IMR-90 (cell line): ENCODE measurements at regions not wholly inside any gene's neighbourhood (a gene's known extent, or its start where the extent isn't known, plus 50 kb on each side); places are given as distances from the start of the nearest gene placed in this dataset.

Experiments
- ATAC-seq: fragments of 200-7000 bp; cut with Tn5 transposase; 2 replicates; pipeline ENCODE4 v1.9.1; 2020; ENCODE audit warnings: low read depth, mild to moderate bottlenecking, moderate library complexity
- BruUV-seq: library from RNA; stranded (reverse); fragments of 400-500 nt; replicated peaks from 2 replicates; lab custom pipeline; 2021; lab: Mats Ljungman, UMichigan
- CTCF ChIA-PET: fragments of 300-600 bp; formaldehyde crosslinking; extraction: SDS; loops from one replicate; lab custom pipeline; 2021; ENCODE audit warnings: antibody characterized with exemption; lab: Yijun Ruan, JAX
- POLR2A ChIA-PET: fragments of 300-600 bp; sonication (Branson Sonifier 250); formaldehyde crosslinking; loops from one replicate; lab custom pipeline; 2022; ENCODE audit warnings: antibody characterized with exemption; ENCODE audit not compliant: unreplicated experiment; lab: Charles Lee
- DNase-seq: peaks from one replicate; pipeline ENCODE4 v3.0.0; 2013
- H2AFZ ChIP-seq: replicated peaks from 2 replicates; pipeline ENCODE3; 2013; ENCODE audit warnings: low read length, mild to moderate bottlenecking; ENCODE audit not compliant: poor library complexity
- H2AK5ac ChIP-seq: 2 replicates; pipeline ENCODE4 v1.6.1; 2013; ENCODE audit warnings: low read depth, low read length, inconsistent platforms
- H2AK9ac ChIP-seq: replicated peaks from 2 replicates; pipeline ENCODE3; 2013; ENCODE audit warnings: mild to moderate bottlenecking, low read depth, low read length, moderate library complexity; ENCODE audit not compliant: poor library complexity
- H2BK120ac ChIP-seq: 2 replicates; pipeline ENCODE4 v1.6.1; 2013; ENCODE audit warnings: low read depth, low read length, inconsistent platforms
- H2BK15ac ChIP-seq: 3 replicates; pipeline ENCODE4 v1.6.1; 2013; ENCODE audit warnings: low read depth, low read length, inconsistent platforms
- H2BK20ac ChIP-seq: 2 replicates; pipeline ENCODE4 v1.6.1; 2013; ENCODE audit warnings: low read depth, mild to moderate bottlenecking, inconsistent platforms, low read length, moderate library complexity
- H2BK5ac ChIP-seq: 2 replicates; pipeline ENCODE4 v1.6.1; 2013; ENCODE audit warnings: mild to moderate bottlenecking, low read depth, low read length, inconsistent platforms; ENCODE audit not compliant: poor library complexity, severe bottlenecking
- H3K14ac ChIP-seq: replicated peaks from 2 replicates; pipeline ENCODE4 v1.6.1; 2013; ENCODE audit warnings: low read depth, low read length, inconsistent platforms
- H3K18ac ChIP-seq: 2 replicates; pipeline ENCODE4 v1.6.1; 2013; ENCODE audit warnings: low read depth, low read length, control low read depth
- H3K23ac ChIP-seq: 2 replicates; pipeline ENCODE4 v1.6.1; 2013; ENCODE audit warnings: low read depth, low read length, inconsistent platforms
- H3K27ac ChIP-seq: 2 replicates; pipeline ENCODE4 v1.5.1; 2013; ENCODE audit warnings: mild to moderate bottlenecking, control low read depth, low read length; ENCODE audit not compliant: insufficient read depth
- H3K27me3 ChIP-seq: 2 replicates; pipeline ENCODE4 v1.6.1; 2013; ENCODE audit warnings: low read length; ENCODE audit not compliant: control insufficient read depth, insufficient read depth
- H3K36me3 ChIP-seq: 2 replicates; pipeline ENCODE4 v1.6.1; 2013; ENCODE audit warnings: low read length, mixed read lengths; ENCODE audit not compliant: control insufficient read depth, insufficient read depth
- H3K4ac ChIP-seq: 2 replicates; pipeline ENCODE4 v1.6.1; 2013; ENCODE audit warnings: low read depth, low read length, inconsistent platforms
- H3K4me1 ChIP-seq: 2 replicates; pipeline ENCODE4 v1.6.1; 2013; ENCODE audit warnings: low read length, mixed read lengths; ENCODE audit not compliant: control insufficient read depth, insufficient read depth
- H3K4me2 ChIP-seq: 2 replicates; pipeline ENCODE4 v1.6.1; 2013; ENCODE audit warnings: low read depth, mild to moderate bottlenecking, control low read depth, low read length, moderate library complexity
- H3K4me3 ChIP-seq: 2 replicates; pipeline ENCODE4 v1.5.1; 2013; ENCODE audit warnings: low read depth, mild to moderate bottlenecking, control low read depth, low read length, moderate library complexity; ENCODE audit not compliant: insufficient read depth
- H3K56ac ChIP-seq: 2 replicates; pipeline ENCODE4 v1.6.1; 2013; ENCODE audit warnings: low read length, inconsistent platforms; ENCODE audit not compliant: insufficient read depth; ENCODE audit errors: extremely low read depth
- H3K79me1 ChIP-seq, 2 experiments: 2 replicates each; pipeline ENCODE4 v1.6.1; 2013; ENCODE audit warnings: low read length in 2 of 2, inconsistent platforms in 1 of 2, low read depth in 1 of 2
- H3K9ac ChIP-seq: 2 replicates; pipeline ENCODE4 v1.6.1; 2013; ENCODE audit warnings: low read depth, low read length, control low read depth
- H3K9me1 ChIP-seq: 2 replicates; pipeline ENCODE4 v1.6.1; 2013; ENCODE audit warnings: low read length, inconsistent platforms; ENCODE audit not compliant: insufficient read depth
- H3K9me3 ChIP-seq: 2 replicates; pipeline ENCODE4 v1.6.1; 2013; ENCODE audit warnings: low read length; ENCODE audit not compliant: control insufficient read depth, insufficient read depth
- H4K20me1 ChIP-seq: 2 replicates; pipeline ENCODE4 v1.6.1; 2013; ENCODE audit warnings: low read length, inconsistent platforms; ENCODE audit not compliant: insufficient read depth
- H4K5ac ChIP-seq: 2 replicates; pipeline ENCODE4 v1.6.1; 2013; ENCODE audit warnings: mild to moderate bottlenecking, low read depth, low read length, control low read depth
- H4K8ac ChIP-seq, 2 experiments: 2 replicates each; pipeline ENCODE4 v1.6.1; 2013; ENCODE audit warnings: low read depth in 2 of 2, low read length in 2 of 2, control low read depth in 1 of 2, inconsistent platforms in 1 of 2
- H4K91ac ChIP-seq: 2 replicates; pipeline ENCODE4 v1.6.1; 2013; ENCODE audit warnings: low read depth, low read length, inconsistent platforms; ENCODE audit not compliant: insufficient read depth
- BHLHE40 ChIP-seq: fragments of 150-350 bp; IDR thresholded peaks from 2 replicates; pipeline ENCODE4 v1.6.1; 2016; ENCODE audit warnings: mild to moderate bottlenecking, low read depth, low read length
- CEBPB ChIP-seq: IDR thresholded peaks from 2 replicates; pipeline ENCODE4 v1.6.1; 2012; ENCODE audit warnings: low read depth, low read length, improper control_type of control experiment
- CHD1 ChIP-seq: IDR thresholded peaks from 2 replicates; pipeline ENCODE4 v1.6.1; 2012; ENCODE audit warnings: low read depth, low read length, improper control_type of control experiment
- FOS ChIP-seq: fragments of 150-350 bp; IDR thresholded peaks from 2 replicates; pipeline ENCODE4 v1.6.1; 2016; ENCODE audit warnings: low read depth, low read length
- MXI1 ChIP-seq: IDR thresholded peaks from 2 replicates; pipeline ENCODE4 v1.6.1; 2012; ENCODE audit warnings: low read depth, mild to moderate bottlenecking, low read length, moderate library complexity, borderline replicate concordance
- POLR2A ChIP-seq: IDR thresholded peaks from 2 replicates; pipeline ENCODE4 v1.6.1; 2012; ENCODE audit warnings: mild to moderate bottlenecking, low read depth, low read length
- RAD21 ChIP-seq: IDR thresholded peaks from 2 replicates; pipeline ENCODE4 v1.6.1; 2012; ENCODE audit warnings: low read length, improper control_type of control experiment
- RCOR1 ChIP-seq: IDR thresholded peaks from 2 replicates; pipeline ENCODE4 v1.6.1; 2012; ENCODE audit warnings: mild to moderate bottlenecking, low read length, improper control_type of control experiment; ENCODE audit not compliant: insufficient replicate concordance
- RFX5 ChIP-seq: IDR thresholded peaks from 2 replicates; pipeline ENCODE4 v1.8.0; 2012; ENCODE audit warnings: low read depth, mild to moderate bottlenecking, low read length, moderate library complexity
- SMC3 ChIP-seq: fragments of 150-350 bp; IDR thresholded peaks from 2 replicates; pipeline ENCODE4 v1.6.1; 2016; ENCODE audit warnings: low read depth, mild to moderate bottlenecking, antibody characterized with exemption, low read length, moderate library complexity
- USF2 ChIP-seq: fragments of 150-350 bp; IDR thresholded peaks from 2 replicates; pipeline ENCODE4 v1.6.1; 2017; ENCODE audit warnings: mild to moderate bottlenecking, antibody characterized with exemption, low read length, low read depth
- WGBS, 2 experiments: methylation state at CpG; one replicate each; pipeline versions ENCODE4 v1.1.5 to v1.1.7; 2013; ENCODE audit warnings: missing lambda C conversion rate in 2 of 2; ENCODE audit not compliant: insufficient read length in 1 of 2; ENCODE audit errors: extremely low coverage in 2 of 2; 5-methylcytosine and 5-hydroxymethylcytosine counted together
- dilution Hi-C: fragments of 300-500 bp; cut with HindIII; formaldehyde crosslinking; loops from one replicate; pipeline ENCODE4 v1.14.3; 2018; ENCODE audit warnings: low sequenced_read_pairs; ENCODE audit not compliant: unreplicated experiment
- in situ Hi-C: fragments of 300-500 bp; cut with MboI; formaldehyde crosslinking; loops from 3 replicates; pipeline ENCODE4 v1.14.3; 2019; ENCODE audit warnings: low sequenced_read_pairs, inconsistent platforms, mixed read lengths
- intact Hi-C: fragments of 100-400 bp; cut with micrococcal nuclease; formaldehyde crosslinking; loops from 2 replicates; pipeline ENCODE4 v1.10.0; 2022
- TF ChIP-seq, protein P1 (sequence below): conservative IDR thresholded peaks from 2 replicates; pipeline ENCODE4 v1.5.1; 2012; ENCODE audit warnings: mild to moderate bottlenecking, low read depth, low read length, improper control_type of control experiment

- BruUV-seq: no TSS peak
- no peak overlapping the region for H3K18ac ChIP-seq
- peaks cover 9% of the 10 kb centered on the region for H3K9me3 ChIP-seq
- DNase-seq: no peak
- no peak overlapping the region for H3K9ac ChIP-seq
- no peaks in the 10 kb centered on the region for H4K20me1 ChIP-seq
- no peak overlapping the region for H2BK20ac ChIP-seq
- H3K4me1 ChIP-seq: peaks cover 10% of the 10 kb centered on the region
- H3K9me1 ChIP-seq: peaks cover 2% of the 10 kb centered on the region; the same call in 1 of the 2 replicates
- H3K4ac ChIP-seq: no peak overlapping the region
- ATAC-seq: no peak
- no peaks in the 10 kb centered on the region for H3K79me1 ChIP-seq
- no peak overlapping the region for H2AFZ ChIP-seq
- H3K23ac ChIP-seq: no peak overlapping the region
- no peak overlapping the region for H4K91ac ChIP-seq
- H2BK5ac ChIP-seq: no peak overlapping the region
- CTCF ChIA-PET: interaction anchor here (0.9 kb wide), 1 partner anchor 241 kb away, joined by 3 read pairs; no protein-coding TSS in a partner anchor
- dilution Hi-C loops (no loop called here), intact Hi-C loops (loop anchor here (5.0 kb wide), 1 partner anchor 284 kb away; no protein-coding TSS in a partner anchor), in situ Hi-C loops (loop anchor here (10.0 kb wide), 1 partner anchor 287 kb away; the partner anchor contains the start of gene ZNF608)
- no peak for TF ChIP-seq USF2
- TF ChIP-seq CHD1: no peak
- no peak for TF ChIP-seq SMC3
- TF ChIP-seq RAD21: no peak
- TF ChIP-seq MXI1: no peak
- no peak for TF ChIP-seq FOS
- no peak for TF ChIP-seq POLR2A
- TF ChIP-seq, protein P1, sequence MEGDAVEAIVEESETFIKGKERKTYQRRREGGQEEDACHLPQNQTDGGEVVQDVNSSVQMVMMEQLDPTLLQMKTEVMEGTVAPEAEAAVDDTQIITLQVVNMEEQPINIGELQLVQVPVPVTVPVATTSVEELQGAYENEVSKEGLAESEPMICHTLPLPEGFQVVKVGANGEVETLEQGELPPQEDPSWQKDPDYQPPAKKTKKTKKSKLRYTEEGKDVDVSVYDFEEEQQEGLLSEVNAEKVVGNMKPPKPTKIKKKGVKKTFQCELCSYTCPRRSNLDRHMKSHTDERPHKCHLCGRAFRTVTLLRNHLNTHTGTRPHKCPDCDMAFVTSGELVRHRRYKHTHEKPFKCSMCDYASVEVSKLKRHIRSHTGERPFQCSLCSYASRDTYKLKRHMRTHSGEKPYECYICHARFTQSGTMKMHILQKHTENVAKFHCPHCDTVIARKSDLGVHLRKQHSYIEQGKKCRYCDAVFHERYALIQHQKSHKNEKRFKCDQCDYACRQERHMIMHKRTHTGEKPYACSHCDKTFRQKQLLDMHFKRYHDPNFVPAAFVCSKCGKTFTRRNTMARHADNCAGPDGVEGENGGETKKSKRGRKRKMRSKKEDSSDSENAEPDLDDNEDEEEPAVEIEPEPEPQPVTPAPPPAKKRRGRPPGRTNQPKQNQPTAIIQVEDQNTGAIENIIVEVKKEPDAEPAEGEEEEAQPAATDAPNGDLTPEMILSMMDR: no peak
- no peak for TF ChIP-seq BHLHE40
- TF ChIP-seq RFX5: no peak
- TF ChIP-seq RCOR1: no peak
- TF ChIP-seq CEBPB: no peak
- no peak overlapping the region for H2BK15ac ChIP-seq
- H3K36me3 ChIP-seq: no peaks in the 10 kb centered on the region
- H3K4me3 ChIP-seq: no peak overlapping the region
- no peak overlapping the region for H2BK120ac ChIP-seq
- POLR2A ChIA-PET: no interaction called here
- H2AK9ac ChIP-seq: no peak overlapping the region
- no peak overlapping the region for H2AK5ac ChIP-seq
- H4K8ac ChIP-seq: no peak overlapping the region
- H4K5ac ChIP-seq: no peak overlapping the region
- no peak overlapping the region for H3K14ac ChIP-seq
- no CpG with 5 or more reads among the region's 1 CpG for WGBS, 2 experiments
- H3K27ac ChIP-seq: no peak overlapping the region
- no peaks in the 10 kb centered on the region for H3K27me3 ChIP-seq
- no peak overlapping the region for H3K4me2 ChIP-seq
- no peak overlapping the region for H3K56ac ChIP-seq
Measured at GRCh38 chr5:124457901-124458300, 288.5 kb downstream of the ZNF608 start.
